GM18507 (cell line): ENCODE measurements at regions not wholly inside any gene's neighbourhood (a gene's known extent, or its start where the extent isn't known, plus 50 kb on each side); places are given as distances from the start of the nearest gene placed in this dataset.
"Not testable (repeated sequence)": the region's sequence is repeated elsewhere in the genome, so short reads cannot be mapped to it uniquely, and the experiment has no call there.

Experiments used
- DNase-seq: peaks from one replicate; pipeline ENCODE4 v3.0.0; 2011; ENCODE audit warnings: low read depth; ENCODE audit not compliant: insufficient read length; ENCODE audit errors: extremely low spot score
- FAIRE-seq: peaks from 2 replicates; lab custom pipeline; 2011; peaks lifted over from hg19 to GRCh38; lab: Jason Lieb, UNC

DNA sequence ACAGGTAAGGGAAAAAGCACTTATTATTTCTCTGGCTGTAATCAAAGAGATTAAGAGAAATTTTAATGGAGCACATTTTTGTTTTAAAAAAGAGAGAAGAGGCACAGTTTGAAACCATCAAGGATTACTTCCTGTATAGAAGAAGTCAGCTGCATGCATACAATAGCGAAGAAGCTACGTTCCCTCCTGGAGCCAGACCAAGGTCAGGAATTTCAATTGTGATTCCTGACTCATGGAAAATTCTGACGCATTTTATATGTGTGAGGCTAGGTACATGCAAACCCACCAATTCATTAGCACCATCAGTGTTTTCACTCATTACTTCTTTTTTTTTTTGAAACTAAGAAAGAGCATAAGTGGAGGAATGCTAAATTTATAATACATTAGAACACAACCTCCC, 232.7 kb upstream of the SGK1 start:
- FAIRE-seq (no peak), DNase-seq (no peak)

DNA sequence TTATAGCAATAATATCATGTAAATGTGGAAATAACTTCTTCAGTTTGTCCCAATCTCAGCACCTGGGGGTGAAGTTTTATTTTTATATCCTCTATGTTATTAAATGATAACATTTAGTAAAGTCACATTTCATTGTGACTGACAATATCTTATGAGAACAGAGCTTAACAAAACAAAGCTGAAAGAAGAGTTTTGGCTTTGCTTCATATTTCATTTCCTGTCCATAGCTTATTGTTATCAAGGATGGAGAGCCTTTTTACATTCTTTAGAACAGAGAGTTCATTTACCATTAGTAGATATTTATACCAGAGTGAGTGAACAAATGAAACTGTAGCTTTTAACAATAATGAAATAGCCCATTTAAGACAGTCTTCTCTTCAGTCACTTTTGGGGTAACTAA, 231.9 kb upstream of the SGK1 start:
- DNase-seq (no peak), FAIRE-seq (no peak)

- DNase-seq: no peak
- FAIRE-seq: no peak
These were observed 229.2 kb upstream of the SGK1 start for GRCh38 chr6:134546962-134547645.

DNA sequence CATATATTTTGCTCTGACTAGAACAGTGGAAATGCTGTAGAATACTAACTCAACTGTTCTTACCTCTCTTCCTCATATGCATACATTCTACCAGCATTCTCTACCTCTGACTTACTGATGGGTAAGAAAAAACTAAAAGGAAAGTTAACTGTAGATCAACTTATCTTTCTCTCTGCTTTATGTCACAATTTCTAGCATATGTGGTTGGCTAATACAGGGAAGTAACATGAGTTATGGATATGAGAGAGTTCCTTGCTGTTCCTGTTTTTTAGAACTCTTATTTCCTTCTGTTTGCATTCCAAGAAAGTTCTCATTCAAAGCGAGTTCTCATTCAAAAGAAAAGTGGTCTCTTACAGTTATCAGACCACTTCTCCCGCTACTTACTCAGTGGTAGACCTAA, 226.8 kb upstream of the SGK1 start:
- no peak for DNase-seq
- FAIRE-seq: no peak

- no peak for DNase-seq
- FAIRE-seq: no peak
These were observed 225.2 kb upstream of the SGK1 start for GRCh38 chr6:134543128-134543527.

GRCh38 chr6:134541001-134541400, 223.1 kb upstream of the SGK1 start:
- DNase-seq (no peak), FAIRE-seq (no peak)

DNA sequence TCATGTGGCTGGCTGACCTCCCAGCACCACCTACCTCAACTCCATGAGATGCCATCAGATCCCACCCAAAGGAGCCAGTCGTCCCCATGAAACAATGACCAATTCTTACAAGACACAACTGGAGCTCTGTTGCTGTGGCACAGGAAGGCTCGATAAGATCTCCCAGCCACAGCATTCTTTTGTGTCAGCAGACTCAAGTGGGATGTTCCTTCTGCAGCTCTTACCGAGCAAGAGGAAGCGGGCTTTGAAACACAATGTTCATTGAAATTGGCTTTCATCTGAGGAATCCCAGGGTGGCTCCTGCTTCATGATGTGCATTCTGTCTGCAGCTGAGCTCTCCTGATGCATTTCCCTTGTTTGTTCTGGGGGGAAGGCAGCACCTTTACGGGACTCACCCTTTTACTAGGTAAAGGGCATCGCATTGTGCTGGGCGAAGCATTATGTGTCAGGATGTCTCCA, 222.0 kb upstream of the SGK1 start:
- DNase-seq: no peak
- FAIRE-seq: no peak

DNA sequence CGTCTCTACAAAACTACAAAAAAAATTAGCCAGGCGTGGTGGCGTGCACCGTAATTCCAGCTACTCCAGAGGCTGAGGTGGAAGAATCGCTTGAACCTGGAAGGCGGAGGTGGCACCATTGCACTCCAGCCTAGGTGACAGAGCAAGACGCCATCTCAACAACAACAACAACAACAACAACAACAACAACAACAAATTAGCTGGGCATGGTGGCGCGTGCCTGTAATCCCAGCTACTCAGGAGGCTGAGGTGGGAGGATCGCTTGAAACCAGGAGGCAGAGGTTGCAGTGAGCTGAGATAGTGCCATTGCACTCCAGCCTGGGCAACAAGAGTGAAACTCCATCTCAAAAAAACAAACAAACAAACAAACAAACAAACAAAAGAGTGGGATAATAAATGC, 219.9 kb upstream of the SGK1 start:
- not testable (repeated sequence) for FAIRE-seq, DNase-seq

DNA sequence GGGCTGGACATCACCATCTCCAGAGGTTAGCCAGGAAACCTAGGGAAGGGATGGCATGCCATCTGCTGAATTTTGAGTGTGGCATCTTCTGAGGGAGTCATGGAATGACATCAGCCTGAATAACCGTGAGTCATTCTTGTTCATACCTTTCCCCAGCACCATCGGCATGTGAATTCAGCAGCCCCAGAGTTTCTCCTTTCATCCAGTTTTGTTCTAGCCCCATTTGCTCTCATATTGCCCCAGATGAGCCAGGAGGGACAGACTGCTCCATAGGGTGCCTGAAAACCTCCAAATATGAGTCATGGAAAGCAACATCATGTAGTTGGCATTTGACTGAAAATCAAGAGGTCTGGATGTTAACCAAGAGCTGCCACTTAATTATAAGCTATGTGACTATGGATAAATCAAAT, 219.2 kb upstream of the SGK1 start:
- DNase-seq: no peak
- FAIRE-seq: no peak

- FAIRE-seq: no peak
- DNase-seq: no peak
These were observed 217.9 kb upstream of the SGK1 start for GRCh38 chr6:134535831-134536230.

DNA sequence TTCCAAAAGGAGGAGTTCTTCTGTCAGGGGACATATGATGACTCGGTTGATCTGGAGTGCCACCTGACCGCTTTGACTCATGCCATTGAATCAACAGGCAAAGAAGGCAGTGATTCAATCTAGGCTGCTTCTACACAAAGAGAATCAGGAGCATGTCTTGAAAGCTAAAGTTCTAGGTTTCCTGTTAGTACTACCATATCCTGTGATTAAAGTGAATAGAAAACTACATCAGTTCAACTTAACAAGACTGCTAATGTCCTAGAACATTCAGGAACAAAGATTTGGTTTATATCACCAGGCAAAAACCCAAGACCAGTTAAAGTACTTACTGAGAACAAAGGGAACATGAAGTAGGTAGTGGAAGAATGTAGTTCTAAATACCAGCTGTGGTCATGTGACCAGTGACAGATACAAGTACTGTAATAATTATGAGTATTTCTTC, 216.8 kb upstream of the SGK1 start:
- no peak for FAIRE-seq

DNA sequence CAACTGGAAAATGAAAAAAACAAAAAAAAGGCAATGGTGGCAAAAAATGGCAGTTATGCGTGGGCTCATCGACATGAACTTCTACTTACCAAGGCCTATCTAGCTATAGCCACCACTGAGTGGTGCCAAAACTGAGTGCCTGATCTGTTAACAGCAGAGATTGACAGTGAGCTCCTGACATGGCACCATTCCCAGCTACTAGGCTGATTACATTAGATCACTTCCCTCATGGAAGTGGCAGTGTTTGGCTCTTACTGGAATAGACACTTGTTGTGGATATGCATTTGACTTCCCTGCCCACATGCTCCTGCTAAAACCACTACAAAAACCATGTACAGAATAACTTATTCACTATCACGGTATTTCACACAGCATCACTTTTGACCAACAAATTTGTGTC, 216.1 kb upstream of the SGK1 start:
- FAIRE-seq (no peak), DNase-seq (no peak)

More for the DNA sequence above, 216.8 kb upstream of the SGK1 start:
- no peak for DNase-seq

GRCh38 chr6:134532694-134533624, 215.0 kb upstream of the SGK1 start:
- FAIRE-seq (no peak), DNase-seq (no peak)

DNA sequence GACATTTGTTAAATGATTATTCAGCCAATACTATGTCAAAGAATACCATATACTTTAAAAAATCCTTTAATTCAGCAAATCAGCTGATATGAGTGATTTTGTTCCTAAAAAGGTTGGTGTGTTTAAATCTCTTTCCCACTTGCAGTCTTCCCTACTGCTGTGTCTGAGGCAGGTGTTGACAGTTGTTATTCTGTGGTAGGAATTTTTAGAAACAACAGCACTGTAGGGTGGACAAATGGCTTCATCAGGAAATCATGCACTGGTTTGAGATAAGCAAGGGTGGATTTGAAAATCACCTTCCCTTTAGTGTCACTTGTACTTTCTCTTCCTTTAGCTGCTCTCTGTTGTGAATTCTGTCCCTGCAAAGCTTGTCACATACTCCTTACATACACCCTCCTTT, 213.7 kb upstream of the SGK1 start:
- FAIRE-seq (no peak), DNase-seq (no peak)

DNA sequence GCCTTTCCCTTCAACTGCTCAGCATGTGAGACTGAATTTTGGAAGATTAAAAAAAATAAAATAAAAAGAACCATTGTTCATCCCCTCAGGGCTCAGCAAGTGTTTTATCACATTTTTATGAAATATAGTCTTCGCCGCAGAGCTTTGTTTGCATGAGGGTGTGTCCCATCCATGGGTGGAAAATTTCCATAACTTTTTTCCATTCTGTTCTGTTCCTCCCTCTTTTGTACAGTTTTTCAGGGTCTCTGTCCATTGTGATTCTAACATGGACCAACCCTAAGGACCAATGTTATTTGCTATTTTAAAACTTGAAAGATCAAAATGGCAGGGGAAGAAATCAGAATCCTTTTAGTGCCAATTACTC, 213.3 kb upstream of the SGK1 start:
- no peak for FAIRE-seq
- no peak for DNase-seq

GRCh38 chr6:134529921-134530320, 212.0 kb upstream of the SGK1 start:
- no peak for FAIRE-seq
- DNase-seq: no peak

DNA sequence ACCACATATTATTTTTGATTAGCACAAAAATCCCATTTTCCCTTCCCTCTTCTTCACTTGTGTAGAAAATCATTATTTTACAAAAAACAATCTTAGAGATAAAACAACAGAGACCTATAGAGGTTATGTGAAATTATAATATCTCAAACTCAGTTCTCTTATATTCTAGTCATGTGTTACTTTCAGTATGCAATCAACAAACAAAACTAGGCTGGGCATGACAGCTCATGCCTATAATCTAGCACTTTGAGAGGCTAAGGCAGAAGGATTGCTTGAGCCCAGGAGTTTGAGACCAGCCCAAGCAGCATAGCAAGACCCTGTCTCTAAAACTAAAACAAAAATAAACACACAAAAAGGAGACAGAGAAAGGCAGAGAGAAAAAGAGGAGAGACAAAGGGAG, 211.4 kb upstream of the SGK1 start:
- DNase-seq (no peak), FAIRE-seq (no peak)

DNA sequence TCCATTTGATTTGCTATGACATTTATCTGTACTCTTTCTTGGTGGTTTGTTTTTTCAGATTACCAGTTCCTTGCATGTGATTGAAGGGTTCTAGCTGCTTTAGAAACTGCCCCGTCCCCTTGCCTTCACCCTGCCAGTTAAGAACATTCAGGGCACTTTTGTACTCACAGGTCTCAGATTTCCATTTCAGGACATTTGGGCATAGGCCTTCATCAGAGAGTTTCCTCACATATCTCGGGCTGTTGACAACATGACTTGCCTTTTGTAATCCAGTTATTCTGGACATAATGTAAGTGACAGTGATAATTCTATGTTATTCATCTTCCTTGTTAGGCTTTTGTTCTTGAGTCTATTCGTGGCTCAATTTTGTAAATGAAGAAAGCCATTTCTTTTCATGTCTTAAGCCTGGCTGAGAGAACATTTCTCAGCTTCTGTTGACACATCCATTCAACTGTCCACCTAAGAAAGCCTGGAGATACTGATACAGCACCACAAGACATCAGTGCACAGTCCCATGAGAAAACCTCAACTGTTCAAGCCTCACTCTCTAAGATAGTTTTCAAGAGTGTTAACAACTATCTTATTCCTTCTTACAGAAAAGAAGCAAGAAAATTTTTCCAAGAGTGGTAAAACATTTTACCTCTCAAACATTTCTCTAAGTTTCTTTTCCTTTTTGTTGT, 209.3 kb upstream of the SGK1 start:
- no peak for DNase-seq
- no peak for FAIRE-seq

GRCh38 chr6:134525190-134525868, 207.4 kb upstream of the SGK1 start:
- DNase-seq: no peak

More at GRCh38 chr6:134525190-134525868, 207.4 kb upstream of the SGK1 start:
- no peak for FAIRE-seq
